HCT116 (cell line): ENCODE measurements at regions not wholly inside any gene's neighbourhood (a gene's known extent, or its start where the extent isn't known, plus 50 kb on each side); places are given as distances from the start of the nearest gene placed in this dataset.

Source experiments
- ATAC-seq: fragments of 200-7000 bp; cut with Tn5 transposase; 2 replicates; pipeline ENCODE4 v1.9.1; 2020; ENCODE audit warnings: mild to moderate bottlenecking, moderate library complexity
- BruUV-seq: library from RNA; stranded (reverse); fragments of 400-500 nt; replicated peaks from 2 replicates; lab custom pipeline; 2021; lab: Mats Ljungman, UMichigan
- CTCF ChIA-PET: fragments of 300-600 bp; sonication (Branson Sonifier 250); formaldehyde crosslinking; loops from one replicate; lab custom pipeline; 2021; ENCODE audit warnings: antibody characterized with exemption; lab: Charles Lee
- POLR2A ChIA-PET: fragments of 300-600, 350-600 bp; sonication (Branson Sonifier 250); formaldehyde crosslinking; loops from one replicate; lab custom pipeline; 2021; ENCODE audit warnings: antibody characterized with exemption; lab: Charles Lee
- RAD21 ChIA-PET, 2 experiments: fragments of 300-600 bp; sonication (Branson Sonifier 250); formaldehyde crosslinking; loops; one replicate each; lab custom pipeline; 2023; ENCODE audit warnings: low total read pairs in 2 of 2; ENCODE audit not compliant: uncharacterized antibody in 2 of 2, unreplicated experiment in 2 of 2, low non-redundant PET in 1 of 2; lab: Charles Lee
- DNase-seq: peaks from one replicate; pipeline ENCODE4 v3.0.0-alpha.2; 2010; ENCODE audit warnings: low read depth, low spot score
- H2AFZ ChIP-seq: fragments of 200-600 bp; shearing (Covaris generic), sonication (generic); 2 replicates; pipeline ENCODE4 v1.6.1; 2017; ENCODE audit warnings: low read depth, mixed run types, mixed read lengths, antibody characterized with exemption, low read length; ENCODE audit not compliant: poor library complexity, severe bottlenecking
- H3K27ac ChIP-seq: 2 replicates; pipeline ENCODE4 v1.5.1; 2012; ENCODE audit warnings: low read depth, low read length
- H3K27me3 ChIP-seq: fragments of 200-600 bp; sonication (generic); 2 replicates; pipeline ENCODE4 v1.6.1; 2016; ENCODE audit warnings: mixed run types, low read length, mixed read lengths; ENCODE audit not compliant: insufficient read depth
- H3K36me3 ChIP-seq, 2 experiments: fragments of 200-500 bp in 1 of 2; fragments of 200-600 bp in 1 of 2; sonication (Bioruptor generic) in 1 of 2; sonication (generic) in 1 of 2; 2 replicates each; pipeline versions ENCODE4 v1.5.1 to v1.6.1; 2014 to 2016; ENCODE audit warnings: low read length in 2 of 2, inconsistent platforms in 1 of 2, mixed read lengths in 1 of 2, mixed run types in 1 of 2; ENCODE audit not compliant: insufficient read depth in 2 of 2, control insufficient read depth in 1 of 2
- H3K4me1 ChIP-seq, 2 experiments: fragments of 200-600 bp in 1 of 2; sonication (generic) in 1 of 2; 2 replicates each; pipeline versions ENCODE4 v1.5.1 to v1.6.1; 2012 to 2017; ENCODE audit warnings: low read length in 2 of 2, inconsistent platforms in 1 of 2, mild to moderate bottlenecking in 1 of 2, mixed read lengths in 1 of 2, mixed run types in 1 of 2, moderate library complexity in 1 of 2; ENCODE audit not compliant: insufficient read depth in 2 of 2, control insufficient read depth in 1 of 2
- H3K4me2 ChIP-seq: fragments of 200-600 bp; sonication (generic); 2 replicates; pipeline ENCODE4 v1.6.1; 2017; ENCODE audit warnings: mixed run types, low read length, mixed read lengths
- H3K4me3 ChIP-seq, 2 experiments: fragments of 200-600 bp in 1 of 2; sonication (generic) in 1 of 2; replicated peaks in 1 of 2; 2 replicates each; pipeline ENCODE4 v1.5.1; 2011 to 2016; ENCODE audit warnings: low read length in 2 of 2, control low read depth in 1 of 2, low read depth in 1 of 2, mild to moderate bottlenecking in 1 of 2, mixed read lengths in 1 of 2, mixed run types in 1 of 2
- H3K79me2 ChIP-seq: fragments of 200-600 bp; sonication (generic); 2 replicates; pipeline ENCODE4 v1.6.1; 2017; ENCODE audit warnings: mild to moderate bottlenecking, mixed run types, low read length, moderate library complexity, mixed read lengths; ENCODE audit not compliant: insufficient read depth
- H3K9ac ChIP-seq: fragments of 200-600 bp; sonication (generic); 2 replicates; pipeline ENCODE4 v1.6.1; 2016; ENCODE audit warnings: low read length, mixed read lengths
- H3K9me2 ChIP-seq: fragments of 200-600 bp; sonication (generic), shearing (Covaris generic); 2 replicates; pipeline ENCODE4 v1.6.1; 2017; ENCODE audit warnings: mixed run types, mild to moderate bottlenecking, moderate library complexity; ENCODE audit not compliant: insufficient read depth
- H3K9me3 ChIP-seq, 2 experiments: fragments of 200-500 bp in 1 of 2; fragments of 200-600 bp in 1 of 2; sonication (Bioruptor generic) in 1 of 2; sonication (generic) in 1 of 2; 2 replicates each; pipeline ENCODE4 v1.6.1; 2014 to 2017; ENCODE audit warnings: low read length in 2 of 2, mixed read lengths in 2 of 2, inconsistent platforms in 1 of 2, low read depth in 1 of 2, mild to moderate bottlenecking in 1 of 2, mixed run types in 1 of 2, moderate library complexity in 1 of 2; ENCODE audit not compliant: control insufficient read depth in 1 of 2, insufficient read depth in 1 of 2
- H4K20me1 ChIP-seq: fragments of 200-600 bp; sonication (generic), shearing (Covaris generic); 2 replicates; pipeline ENCODE4 v1.6.1; 2017; ENCODE audit warnings: mixed run types, mild to moderate bottlenecking, moderate library complexity; ENCODE audit not compliant: insufficient read depth
- ATF3 ChIP-seq: IDR thresholded peaks from 2 replicates; pipeline ENCODE4 v1.6.1; 2012
- CEBPB ChIP-seq: IDR thresholded peaks from 2 replicates; pipeline ENCODE4 v1.6.1; 2012; ENCODE audit warnings: low read depth
- ELF1 ChIP-seq: IDR thresholded peaks from 2 replicates; pipeline ENCODE4 v1.6.1; 2012; ENCODE audit warnings: low read depth, borderline replicate concordance
- EZH2phosphoT487 ChIP-seq: fragments of 200-600 bp; IDR thresholded peaks from 2 replicates; pipeline ENCODE4 v1.6.1; 2018; ENCODE audit warnings: antibody characterized with exemption, borderline replicate concordance
- RAD21 ChIP-seq: IDR thresholded peaks from 2 replicates; pipeline ENCODE4 v1.6.1; 2012; ENCODE audit warnings: low read depth, mild to moderate bottlenecking
- SP1 ChIP-seq: IDR thresholded peaks from 2 replicates; pipeline ENCODE4 v1.6.1; 2012; ENCODE audit warnings: low read depth
- YY1 ChIP-seq: IDR thresholded peaks from 2 replicates; pipeline ENCODE4 v1.6.1; 2011; ENCODE audit warnings: low read length, low read depth, moderate library complexity, mild to moderate bottlenecking; ENCODE audit not compliant: insufficient replicate concordance; ENCODE audit errors: extremely low read depth
- ZFX ChIP-seq: fragments of 450-650 bp; IDR thresholded peaks from 2 replicates; pipeline ENCODE4 v1.6.1; 2017
- intact Hi-C: fragments of 100-400 bp; cut with micrococcal nuclease; formaldehyde crosslinking; loops from 2 replicates; pipeline ENCODE4 v1.10.0; 2022
- TF ChIP-seq, protein P1 (sequence below): IDR thresholded peaks from 2 replicates; pipeline ENCODE4 v1.6.1; 2012; ENCODE audit warnings: low read depth

GRCh38 chr5:166540156-166540555 lies 1751.3 kb upstream of the WWC1 start:
- H3K79me2 ChIP-seq = no peaks in the 10 kb centered on the region
- POLR2A ChIA-PET = no interaction called here
- H3K27me3 ChIP-seq = no peaks in the 10 kb centered on the region
- CTCF ChIA-PET = no interaction called here
- no peak overlapping the region for H3K9ac ChIP-seq
- no peak overlapping the region for H3K4me2 ChIP-seq
- RAD21 ChIA-PET = no interaction called here
- DNase-seq (no peak), ATAC-seq (no peak)
- H3K27ac ChIP-seq = no peak overlapping the region
- no TSS peak for BruUV-seq
- TF ChIP-seq EZH2phosphoT487 (no peak), CEBPB (no peak), YY1 (no peak), ATF3 (no peak), RAD21 (no peak), SP1 (no peak)
- H3K4me1 ChIP-seq = no peaks in the 10 kb centered on the region
- no peaks in the 10 kb centered on the region for H3K36me3 ChIP-seq
- no peak overlapping the region for H3K4me3 ChIP-seq
- H3K9me2 ChIP-seq = no peaks in the 10 kb centered on the region
- no peaks in the 10 kb centered on the region; the same call in 1 of the 2 replicates for H4K20me1 ChIP-seq
- intact Hi-C loops = no loop called here
- no peaks in the 10 kb centered on the region; a peak in 1 of 4 replicates for H3K9me3 ChIP-seq
- H2AFZ ChIP-seq = no peak overlapping the region

- Histone ChIP-seq H3K4me3 (no peak overlapping the region), H3K27me3 (no peaks in the 10 kb centered on the region), H3K36me3 (no peaks in the 10 kb centered on the region), H3K9me3 (peaks cover 3 to 13% of the 10 kb centered on the region in 2 experiments; a peak in 2 of 4 replicates), H3K4me1 (no peaks in the 10 kb centered on the region), H3K79me2 (no peaks in the 10 kb centered on the region), H4K20me1 (no peaks in the 10 kb centered on the region), H3K9ac (no peak overlapping the region), H3K9me2 (no peaks in the 10 kb centered on the region), H2AFZ (no peak overlapping the region), H3K4me2 (no peak overlapping the region), H3K27ac (no peak overlapping the region)
- no peak for TF ChIP-seq ZFX
- TF ChIP-seq, protein P1, sequence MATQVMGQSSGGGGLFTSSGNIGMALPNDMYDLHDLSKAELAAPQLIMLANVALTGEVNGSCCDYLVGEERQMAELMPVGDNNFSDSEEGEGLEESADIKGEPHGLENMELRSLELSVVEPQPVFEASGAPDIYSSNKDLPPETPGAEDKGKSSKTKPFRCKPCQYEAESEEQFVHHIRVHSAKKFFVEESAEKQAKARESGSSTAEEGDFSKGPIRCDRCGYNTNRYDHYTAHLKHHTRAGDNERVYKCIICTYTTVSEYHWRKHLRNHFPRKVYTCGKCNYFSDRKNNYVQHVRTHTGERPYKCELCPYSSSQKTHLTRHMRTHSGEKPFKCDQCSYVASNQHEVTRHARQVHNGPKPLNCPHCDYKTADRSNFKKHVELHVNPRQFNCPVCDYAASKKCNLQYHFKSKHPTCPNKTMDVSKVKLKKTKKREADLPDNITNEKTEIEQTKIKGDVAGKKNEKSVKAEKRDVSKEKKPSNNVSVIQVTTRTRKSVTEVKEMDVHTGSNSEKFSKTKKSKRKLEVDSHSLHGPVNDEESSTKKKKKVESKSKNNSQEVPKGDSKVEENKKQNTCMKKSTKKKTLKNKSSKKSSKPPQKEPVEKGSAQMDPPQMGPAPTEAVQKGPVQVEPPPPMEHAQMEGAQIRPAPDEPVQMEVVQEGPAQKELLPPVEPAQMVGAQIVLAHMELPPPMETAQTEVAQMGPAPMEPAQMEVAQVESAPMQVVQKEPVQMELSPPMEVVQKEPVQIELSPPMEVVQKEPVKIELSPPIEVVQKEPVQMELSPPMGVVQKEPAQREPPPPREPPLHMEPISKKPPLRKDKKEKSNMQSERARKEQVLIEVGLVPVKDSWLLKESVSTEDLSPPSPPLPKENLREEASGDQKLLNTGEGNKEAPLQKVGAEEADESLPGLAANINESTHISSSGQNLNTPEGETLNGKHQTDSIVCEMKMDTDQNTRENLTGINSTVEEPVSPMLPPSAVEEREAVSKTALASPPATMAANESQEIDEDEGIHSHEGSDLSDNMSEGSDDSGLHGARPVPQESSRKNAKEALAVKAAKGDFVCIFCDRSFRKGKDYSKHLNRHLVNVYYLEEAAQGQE = no peak
- TF ChIP-seq ELF1 = no peak
- ATAC-seq (no peak), DNase-seq (no peak)
- ChIA-PET RAD21 (no interaction called here), CTCF (no interaction called here), POLR2A (no interaction called here)
- intact Hi-C loops = no loop called here
- no TSS peak for BruUV-seq
These were observed 1740.1 kb upstream of the WWC1 start for GRCh38 chr5:166551384-166551783.
